IMR-90 (cell line): ENCODE measurements at regions not wholly inside any gene's neighbourhood (a gene's known extent, or its start where the extent isn't known, plus 50 kb on each side); places are given as distances from the start of the nearest gene placed in this dataset.

Experiments
- ATAC-seq: fragments of 200-7000 bp; cut with Tn5 transposase; 2 replicates; pipeline ENCODE4 v1.9.1; 2020; ENCODE audit warnings: low read depth, mild to moderate bottlenecking, moderate library complexity
- BruUV-seq: library from RNA; stranded (reverse); fragments of 400-500 nt; replicated peaks from 2 replicates; lab custom pipeline; 2021; lab: Mats Ljungman, UMichigan
- CTCF ChIA-PET: fragments of 300-600 bp; formaldehyde crosslinking; extraction: SDS; loops from one replicate; lab custom pipeline; 2021; ENCODE audit warnings: antibody characterized with exemption; lab: Yijun Ruan, JAX
- POLR2A ChIA-PET: fragments of 300-600 bp; sonication (Branson Sonifier 250); formaldehyde crosslinking; loops from one replicate; lab custom pipeline; 2022; ENCODE audit warnings: antibody characterized with exemption; ENCODE audit not compliant: unreplicated experiment; lab: Charles Lee
- DNase-seq: peaks from one replicate; pipeline ENCODE4 v3.0.0; 2013
- H2AFZ ChIP-seq: replicated peaks from 2 replicates; pipeline ENCODE3; 2013; ENCODE audit warnings: low read length, mild to moderate bottlenecking; ENCODE audit not compliant: poor library complexity
- H2AK5ac ChIP-seq: 2 replicates; pipeline ENCODE4 v1.6.1; 2013; ENCODE audit warnings: low read depth, low read length, inconsistent platforms
- H2AK9ac ChIP-seq: replicated peaks from 2 replicates; pipeline ENCODE3; 2013; ENCODE audit warnings: mild to moderate bottlenecking, low read depth, low read length, moderate library complexity; ENCODE audit not compliant: poor library complexity
- H2BK120ac ChIP-seq: 2 replicates; pipeline ENCODE4 v1.6.1; 2013; ENCODE audit warnings: low read depth, low read length, inconsistent platforms
- H2BK15ac ChIP-seq: 3 replicates; pipeline ENCODE4 v1.6.1; 2013; ENCODE audit warnings: low read depth, low read length, inconsistent platforms
- H2BK20ac ChIP-seq: 2 replicates; pipeline ENCODE4 v1.6.1; 2013; ENCODE audit warnings: low read depth, mild to moderate bottlenecking, inconsistent platforms, low read length, moderate library complexity
- H2BK5ac ChIP-seq: 2 replicates; pipeline ENCODE4 v1.6.1; 2013; ENCODE audit warnings: mild to moderate bottlenecking, low read depth, low read length, inconsistent platforms; ENCODE audit not compliant: poor library complexity, severe bottlenecking
- H3K14ac ChIP-seq: replicated peaks from 2 replicates; pipeline ENCODE4 v1.6.1; 2013; ENCODE audit warnings: low read depth, low read length, inconsistent platforms
- H3K18ac ChIP-seq: 2 replicates; pipeline ENCODE4 v1.6.1; 2013; ENCODE audit warnings: low read depth, low read length, control low read depth
- H3K23ac ChIP-seq: 2 replicates; pipeline ENCODE4 v1.6.1; 2013; ENCODE audit warnings: low read depth, low read length, inconsistent platforms
- H3K27ac ChIP-seq: 2 replicates; pipeline ENCODE4 v1.5.1; 2013; ENCODE audit warnings: mild to moderate bottlenecking, control low read depth, low read length; ENCODE audit not compliant: insufficient read depth
- H3K27me3 ChIP-seq: 2 replicates; pipeline ENCODE4 v1.6.1; 2013; ENCODE audit warnings: low read length; ENCODE audit not compliant: control insufficient read depth, insufficient read depth
- H3K36me3 ChIP-seq: 2 replicates; pipeline ENCODE4 v1.6.1; 2013; ENCODE audit warnings: low read length, mixed read lengths; ENCODE audit not compliant: control insufficient read depth, insufficient read depth
- H3K4ac ChIP-seq: 2 replicates; pipeline ENCODE4 v1.6.1; 2013; ENCODE audit warnings: low read depth, low read length, inconsistent platforms
- H3K4me1 ChIP-seq: 2 replicates; pipeline ENCODE4 v1.6.1; 2013; ENCODE audit warnings: low read length, mixed read lengths; ENCODE audit not compliant: control insufficient read depth, insufficient read depth
- H3K4me2 ChIP-seq: 2 replicates; pipeline ENCODE4 v1.6.1; 2013; ENCODE audit warnings: low read depth, mild to moderate bottlenecking, control low read depth, low read length, moderate library complexity
- H3K4me3 ChIP-seq: 2 replicates; pipeline ENCODE4 v1.5.1; 2013; ENCODE audit warnings: low read depth, mild to moderate bottlenecking, control low read depth, low read length, moderate library complexity; ENCODE audit not compliant: insufficient read depth
- H3K56ac ChIP-seq: 2 replicates; pipeline ENCODE4 v1.6.1; 2013; ENCODE audit warnings: low read length, inconsistent platforms; ENCODE audit not compliant: insufficient read depth; ENCODE audit errors: extremely low read depth
- H3K79me1 ChIP-seq, 2 experiments: 2 replicates each; pipeline ENCODE4 v1.6.1; 2013; ENCODE audit warnings: low read length in 2 of 2, inconsistent platforms in 1 of 2, low read depth in 1 of 2
- H3K9ac ChIP-seq: 2 replicates; pipeline ENCODE4 v1.6.1; 2013; ENCODE audit warnings: low read depth, low read length, control low read depth
- H3K9me1 ChIP-seq: 2 replicates; pipeline ENCODE4 v1.6.1; 2013; ENCODE audit warnings: low read length, inconsistent platforms; ENCODE audit not compliant: insufficient read depth
- H3K9me3 ChIP-seq: 2 replicates; pipeline ENCODE4 v1.6.1; 2013; ENCODE audit warnings: low read length; ENCODE audit not compliant: control insufficient read depth, insufficient read depth
- H4K20me1 ChIP-seq: 2 replicates; pipeline ENCODE4 v1.6.1; 2013; ENCODE audit warnings: low read length, inconsistent platforms; ENCODE audit not compliant: insufficient read depth
- H4K5ac ChIP-seq: 2 replicates; pipeline ENCODE4 v1.6.1; 2013; ENCODE audit warnings: mild to moderate bottlenecking, low read depth, low read length, control low read depth
- H4K8ac ChIP-seq, 2 experiments: 2 replicates each; pipeline ENCODE4 v1.6.1; 2013; ENCODE audit warnings: low read depth in 2 of 2, low read length in 2 of 2, control low read depth in 1 of 2, inconsistent platforms in 1 of 2
- H4K91ac ChIP-seq: 2 replicates; pipeline ENCODE4 v1.6.1; 2013; ENCODE audit warnings: low read depth, low read length, inconsistent platforms; ENCODE audit not compliant: insufficient read depth
- POLR2A ChIP-seq: IDR thresholded peaks from 2 replicates; pipeline ENCODE4 v1.6.1; 2012; ENCODE audit warnings: mild to moderate bottlenecking, low read depth, low read length
- RCOR1 ChIP-seq: IDR thresholded peaks from 2 replicates; pipeline ENCODE4 v1.6.1; 2012; ENCODE audit warnings: mild to moderate bottlenecking, low read length, improper control_type of control experiment; ENCODE audit not compliant: insufficient replicate concordance
- WGBS, 2 experiments: methylation state at CpG; one replicate each; pipeline versions ENCODE4 v1.1.5 to v1.1.7; 2013; ENCODE audit warnings: missing lambda C conversion rate in 2 of 2; ENCODE audit not compliant: insufficient read length in 1 of 2; ENCODE audit errors: extremely low coverage in 2 of 2; 5-methylcytosine and 5-hydroxymethylcytosine counted together
- dilution Hi-C: fragments of 300-500 bp; cut with HindIII; formaldehyde crosslinking; loops from one replicate; pipeline ENCODE4 v1.14.3; 2018; ENCODE audit warnings: low sequenced_read_pairs; ENCODE audit not compliant: unreplicated experiment
- in situ Hi-C: fragments of 300-500 bp; cut with MboI; formaldehyde crosslinking; loops from 3 replicates; pipeline ENCODE4 v1.14.3; 2019; ENCODE audit warnings: low sequenced_read_pairs, inconsistent platforms, mixed read lengths
- intact Hi-C: fragments of 100-400 bp; cut with micrococcal nuclease; formaldehyde crosslinking; loops from 2 replicates; pipeline ENCODE4 v1.10.0; 2022

GRCh38 chr17:36690190-36690589, 88.8 kb downstream of the MRM1 start:
- CTCF ChIA-PET, result no interaction called here
- TF ChIP-seq RCOR1, result no peak
- no peak for TF ChIP-seq POLR2A
- H4K20me1 ChIP-seq, result no peaks in the 10 kb centered on the region
- no peak overlapping the region for H2BK5ac ChIP-seq
- no peak overlapping the region for H4K8ac ChIP-seq
- no peak overlapping the region for H3K27ac ChIP-seq
- H4K5ac ChIP-seq, result no peak overlapping the region
- H3K14ac ChIP-seq, result no peak overlapping the region
- H3K4ac ChIP-seq, result no peak overlapping the region
- no peak overlapping the region for H3K9ac ChIP-seq
- POLR2A ChIA-PET, result no interaction called here
- H3K56ac ChIP-seq, result no peak overlapping the region
- H2BK20ac ChIP-seq, result no peak overlapping the region
- no peak overlapping the region for H4K91ac ChIP-seq
- no peak overlapping the region for H2AK9ac ChIP-seq
- H3K27me3 ChIP-seq, result peaks cover 7% of the 10 kb centered on the region
- in situ Hi-C loops (no loop called here), intact Hi-C loops (no loop called here), dilution Hi-C loops (no loop called here)
- no peak overlapping the region for H2AK5ac ChIP-seq
- no peak for ATAC-seq
- no peaks in the 10 kb centered on the region for H3K36me3 ChIP-seq
- no peak overlapping the region for H2BK15ac ChIP-seq
- no peaks in the 10 kb centered on the region for H3K9me1 ChIP-seq
- H3K4me2 ChIP-seq, result no peak overlapping the region
- H3K4me3 ChIP-seq, result no peak overlapping the region
- 0% methylated on average over 1 of the region's 4 CpGs; no CpG with 5 or more reads in 1 of the 2 experiments for WGBS, 2 experiments
- H3K18ac ChIP-seq, result no peak overlapping the region
- no TSS peak for BruUV-seq
- H3K9me3 ChIP-seq, result no peaks in the 10 kb centered on the region
- no peaks in the 10 kb centered on the region for H3K79me1 ChIP-seq
- DNase-seq, result no peak
- no peak overlapping the region for H2AFZ ChIP-seq
- H3K4me1 ChIP-seq, result no peaks in the 10 kb centered on the region
- H2BK120ac ChIP-seq, result no peak overlapping the region
- H3K23ac ChIP-seq, result no peak overlapping the region
